Muscle of leg (tissue), 3 donors: ENCODE measurements at regions not wholly inside any gene's neighbourhood (a gene's known extent, or its start where the extent isn't known, plus 50 kb on each side); places are given as distances from the start of the nearest gene placed in this dataset.

Experiments
- DNase-seq: peaks from one replicate; pipeline ENCODE4 v3.0.0; 2013
- H3K27ac ChIP-seq: one replicate; pipeline ENCODE4 v1.5.1; 2013; ENCODE audit warnings: mild to moderate bottlenecking, low read length, control low read depth
- H3K27me3 ChIP-seq: one replicate; pipeline ENCODE4 v1.6.1; 2013; ENCODE audit warnings: low read length; ENCODE audit not compliant: control insufficient read depth, insufficient read depth
- H3K36me3 ChIP-seq: one replicate; pipeline ENCODE4 v1.6.1; 2013; ENCODE audit warnings: low read length; ENCODE audit not compliant: control insufficient read depth, insufficient read depth
- H3K4me1 ChIP-seq: one replicate; pipeline ENCODE4 v1.6.1; 2013; ENCODE audit warnings: low read length; ENCODE audit not compliant: control insufficient read depth, insufficient read depth
- H3K4me3 ChIP-seq: one replicate; pipeline ENCODE4 v1.5.1; 2013; ENCODE audit warnings: low read length, control low read depth
- H3K9me3 ChIP-seq: replicated peaks from 2 replicates; pipeline ENCODE4 v1.6.1; 2013; ENCODE audit warnings: low read depth, low read length; ENCODE audit not compliant: control insufficient read depth
- WGBS: methylation state at CpG from one replicate; pipeline ENCODE4 v1.1.5; 2013; ENCODE audit warnings: missing lambda C conversion rate; ENCODE audit not compliant: insufficient coverage; 5-methylcytosine and 5-hydroxymethylcytosine counted together

DNA sequence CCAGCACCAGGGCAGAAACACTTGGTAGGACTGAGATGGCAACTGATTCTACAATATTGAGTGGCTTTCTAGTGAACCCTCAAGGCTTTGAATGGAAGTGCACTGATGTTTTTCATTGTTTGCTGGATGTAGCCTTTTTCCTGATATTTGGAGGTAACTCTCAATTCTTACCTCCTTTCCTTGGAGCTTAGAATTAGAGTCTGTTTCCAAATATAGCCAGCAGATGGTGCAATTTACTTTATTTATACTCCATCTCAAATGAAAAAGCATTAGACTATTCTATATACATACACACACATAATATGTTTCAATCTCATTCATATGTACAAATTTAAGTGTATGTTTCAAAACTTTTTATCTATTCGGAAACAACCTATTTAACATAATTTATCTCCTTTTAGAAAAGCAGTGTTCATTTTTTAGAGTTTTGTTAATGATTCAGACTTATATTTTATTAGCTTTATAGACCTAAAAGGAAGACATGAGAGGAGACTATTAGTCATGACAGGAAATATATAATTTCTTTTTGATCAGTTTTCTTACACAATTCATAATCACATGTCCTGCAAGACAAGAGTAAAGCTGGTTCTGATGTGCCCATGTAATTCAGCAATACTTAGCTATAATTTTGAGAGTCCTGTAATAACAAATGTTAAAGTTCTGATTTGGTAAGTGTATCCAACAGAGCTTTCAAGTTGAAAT, 124.8 kb downstream of the NUP35 start:
- H3K9me3 ChIP-seq: no peaks in the 10 kb centered on the region
- no peak overlapping the region for H3K4me3 ChIP-seq
- no peak overlapping the region for H3K27ac ChIP-seq
- DNase-seq: peak; percentile 56
- H3K4me1 ChIP-seq: no peaks in the 10 kb centered on the region
- WGBS: no CpG with 5 or more reads among the region's 1 CpG
- H3K36me3 ChIP-seq: no peaks in the 10 kb centered on the region
- H3K27me3 ChIP-seq: no peaks in the 10 kb centered on the region

DNA sequence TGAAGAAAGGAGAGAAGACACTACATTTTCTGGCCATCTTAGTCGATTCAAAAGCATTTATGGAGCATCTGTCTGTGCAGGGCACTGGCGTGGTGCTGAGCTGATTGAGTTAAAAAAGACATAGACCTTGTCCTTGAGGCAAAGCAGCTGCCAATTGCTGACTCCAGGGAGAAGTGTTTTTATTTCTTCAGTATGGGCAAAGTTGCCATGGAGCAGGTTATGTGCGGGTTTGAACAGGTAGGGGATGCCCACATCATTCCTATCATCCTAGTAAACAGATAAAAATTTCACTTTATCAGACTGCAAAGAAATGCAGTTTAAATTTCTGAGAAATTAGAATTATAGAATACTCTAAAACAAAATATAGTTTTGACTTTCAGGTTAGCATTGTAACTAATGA, 125.8 kb downstream of the NUP35 start:
- H3K4me3 ChIP-seq: no peak overlapping the region
- no peaks in the 10 kb centered on the region for H3K9me3 ChIP-seq
- 58% methylated on average over 2 of the region's 3 CpGs for WGBS

DNA sequence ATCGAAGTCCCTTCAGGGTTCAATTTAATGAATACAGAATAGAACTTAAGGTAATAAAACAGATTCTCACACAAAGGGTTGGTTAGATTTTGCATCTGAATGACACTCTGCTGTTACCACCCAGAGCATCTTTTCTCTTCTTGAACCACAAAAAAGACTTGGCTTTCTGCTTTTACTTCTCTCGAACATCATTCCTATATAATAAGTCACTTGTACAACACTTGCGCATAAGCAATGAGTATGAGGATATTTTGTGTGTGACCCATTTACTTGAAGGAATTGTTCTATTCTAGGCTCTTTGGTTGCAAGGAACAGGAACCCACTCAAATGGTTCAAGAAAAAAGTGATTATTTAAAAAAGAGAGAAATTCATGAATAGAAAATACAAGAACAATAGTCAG, 126.2 kb downstream of the NUP35 start:
- WGBS: no CpG with 5 or more reads among the region's 3 CpGs
- no peaks in the 10 kb centered on the region for H3K9me3 ChIP-seq

More for the DNA sequence above, 125.8 kb downstream of the NUP35 start:
- Histone ChIP-seq H3K27me3 (no peaks in the 10 kb centered on the region), H3K27ac (no peak overlapping the region), H3K4me1 (no peaks in the 10 kb centered on the region), H3K36me3 (no peaks in the 10 kb centered on the region)
- DNase-seq: no peak

GRCh38 chr2:183253441-183254130, 129.3 kb downstream of the NUP35 start:
- H3K4me3 ChIP-seq: no peak overlapping the region
- no peaks in the 10 kb centered on the region for H3K36me3 ChIP-seq
- no peaks in the 10 kb centered on the region for H3K9me3 ChIP-seq
- no peaks in the 10 kb centered on the region for H3K4me1 ChIP-seq
- WGBS: 82% methylated on average over 10 of the region's 14 CpGs
- H3K27ac ChIP-seq: no peak overlapping the region
- DNase-seq: no peak
- no peaks in the 10 kb centered on the region for H3K27me3 ChIP-seq

More for the DNA sequence above, 126.2 kb downstream of the NUP35 start:
- H3K4me1 ChIP-seq: no peaks in the 10 kb centered on the region
- DNase-seq: no peak
- H3K4me3 ChIP-seq: no peak overlapping the region
- H3K27ac ChIP-seq: no peak overlapping the region
- H3K27me3 ChIP-seq: no peaks in the 10 kb centered on the region
- no peaks in the 10 kb centered on the region for H3K36me3 ChIP-seq

DNA sequence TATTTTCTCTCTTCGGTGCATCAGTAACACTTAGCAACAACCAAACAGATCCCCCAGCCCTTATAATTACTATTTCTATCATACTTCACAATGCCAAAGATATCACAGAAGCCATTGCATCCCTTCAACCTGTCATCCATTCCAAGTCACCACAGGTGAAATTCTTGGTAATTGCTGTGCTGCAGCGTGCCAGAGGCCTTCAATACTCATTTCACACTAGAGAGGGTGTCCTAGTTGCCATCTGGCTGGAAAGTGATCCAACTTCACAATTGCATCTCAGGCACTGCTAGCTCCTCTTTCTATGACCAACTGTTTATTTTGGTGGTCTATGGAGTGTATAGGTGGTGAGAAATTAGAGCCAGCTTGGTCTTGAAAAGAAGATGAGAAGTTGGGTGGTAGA, 131.2 kb downstream of the NUP35 start:
- no peak for DNase-seq
- Histone ChIP-seq H3K9me3 (no peaks in the 10 kb centered on the region), H3K4me3 (no peak overlapping the region), H3K36me3 (no peaks in the 10 kb centered on the region), H3K27ac (no peak overlapping the region), H3K27me3 (no peaks in the 10 kb centered on the region), H3K4me1 (no peaks in the 10 kb centered on the region)
- WGBS: 60% methylated on average over 2 of the region's 2 CpGs

- Histone ChIP-seq H3K36me3 (no peaks in the 10 kb centered on the region), H3K9me3 (no peaks in the 10 kb centered on the region), H3K4me1 (no peaks in the 10 kb centered on the region), H3K27ac (no peak overlapping the region), H3K4me3 (no peak overlapping the region), H3K27me3 (no peaks in the 10 kb centered on the region)
- WGBS: no CpG with 5 or more reads among the region's 1 CpG
- DNase-seq: no peak
Measured at GRCh38 chr2:183259921-183260320, 135.7 kb downstream of the NUP35 start.

DNA sequence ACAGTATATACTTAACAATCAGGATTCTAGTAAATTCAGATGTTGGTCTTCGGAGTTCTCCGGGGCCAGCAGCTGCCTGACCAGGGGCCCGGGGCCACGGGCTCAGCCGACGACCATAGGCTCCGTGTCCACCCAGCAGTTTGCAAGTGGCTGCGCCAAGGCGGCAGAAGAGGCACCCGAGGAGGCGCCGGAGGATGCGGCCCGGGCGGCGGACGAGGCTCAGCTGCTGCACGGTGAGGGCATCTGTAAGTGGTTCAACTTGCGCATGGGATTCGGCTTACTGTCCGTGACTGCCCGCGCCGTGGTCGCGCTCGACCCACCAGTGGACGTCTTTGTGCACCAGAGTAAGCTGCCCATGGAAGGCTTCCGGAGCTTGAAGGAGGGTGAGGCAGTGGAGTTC, 136.3 kb downstream of the NUP35 start:
- H3K4me1 ChIP-seq: no peaks in the 10 kb centered on the region
- whole genome bisulfite sequencing: 98% methylated on average over 29 of the region's 29 CpGs
- H3K4me3 ChIP-seq: no peak overlapping the region
- H3K27me3 ChIP-seq: no peaks in the 10 kb centered on the region
- no peaks in the 10 kb centered on the region for H3K36me3 ChIP-seq
- H3K27ac ChIP-seq: no peak overlapping the region
- no peak for DNase-seq
- H3K9me3 ChIP-seq: no peaks in the 10 kb centered on the region

DNA sequence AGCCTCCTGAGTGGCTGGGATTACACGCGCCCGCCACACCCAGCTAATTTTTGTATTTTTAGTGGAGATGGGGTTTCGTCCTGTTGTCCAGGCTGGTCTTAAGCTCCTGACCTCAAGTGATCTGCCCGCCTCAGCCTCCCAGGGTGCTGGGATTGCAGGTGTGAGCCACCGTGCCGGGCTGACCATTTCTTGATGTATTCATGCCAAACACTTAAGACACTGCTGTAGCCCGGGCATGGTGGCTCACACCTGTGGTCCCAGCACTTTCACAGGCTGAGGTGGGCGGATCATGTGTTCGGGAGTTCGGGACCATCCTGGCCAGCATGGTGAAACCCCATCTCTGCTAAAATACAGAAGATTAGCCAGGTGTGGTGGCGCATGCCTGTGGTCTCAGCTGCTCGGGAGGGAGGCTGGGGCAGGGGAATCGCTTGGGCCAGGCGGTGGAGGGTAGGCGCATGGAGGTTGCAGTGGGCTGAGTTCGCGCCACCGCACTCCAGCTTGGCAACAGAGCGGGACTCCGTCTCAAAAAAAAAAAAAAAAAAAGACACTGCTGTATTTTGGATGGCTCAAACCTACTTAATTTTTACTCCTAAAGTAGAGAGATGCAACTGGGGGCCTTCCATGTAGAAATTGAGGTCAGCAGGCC, 140.8 kb downstream of the NUP35 start:
- Histone ChIP-seq H3K4me3 (no peak overlapping the region), H3K27me3 (no peaks in the 10 kb centered on the region), H3K4me1 (no peaks in the 10 kb centered on the region), H3K27ac (no peak overlapping the region), H3K9me3 (peaks cover 4% of the 10 kb centered on the region), H3K36me3 (no peaks in the 10 kb centered on the region)
- 94% methylated on average over 11 of the region's 21 CpGs for WGBS
- no peak for DNase-seq

- H3K27ac ChIP-seq: no peak overlapping the region
- WGBS: 93% methylated on average over 5 of the region's 5 CpGs
- H3K27me3 ChIP-seq: no peaks in the 10 kb centered on the region
- no peak overlapping the region for H3K4me3 ChIP-seq
- H3K4me1 ChIP-seq: no peaks in the 10 kb centered on the region
- H3K36me3 ChIP-seq: no peaks in the 10 kb centered on the region
- H3K9me3 ChIP-seq: peaks cover 4% of the 10 kb centered on the region
- no peak for DNase-seq
Measured at GRCh38 chr2:183267148-183267827, 143.0 kb downstream of the NUP35 start.

DNA sequence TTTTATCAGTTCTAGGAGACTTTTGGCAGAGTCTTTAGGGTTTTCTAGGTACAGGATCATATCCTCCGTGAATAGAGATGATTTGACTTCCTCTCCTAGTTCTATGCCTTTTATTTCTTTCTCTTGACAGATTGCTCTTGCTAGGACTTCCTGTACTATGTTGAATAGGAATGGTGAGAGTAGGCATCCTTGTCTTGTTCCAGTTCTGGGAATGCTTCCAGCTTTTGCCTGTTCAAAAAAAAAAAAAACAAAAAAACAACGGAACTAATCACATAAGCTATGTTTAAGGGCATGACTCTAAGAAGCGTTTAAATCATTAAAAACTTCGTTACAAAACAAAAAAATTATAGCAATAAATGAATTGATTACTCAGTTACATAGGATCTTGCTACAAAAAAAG, 145.7 kb downstream of the NUP35 start:
- Histone ChIP-seq H3K27ac (no peak overlapping the region), H3K36me3 (no peaks in the 10 kb centered on the region), H3K4me1 (no peaks in the 10 kb centered on the region), H3K9me3 (peaks cover 4% of the 10 kb centered on the region), H3K27me3 (no peaks in the 10 kb centered on the region), H3K4me3 (no peak overlapping the region)
- DNase-seq: peak; percentile 11
- no CpG with 5 or more reads among the region's 4 CpGs for WGBS
